Vagina (tissue), 2 donors: ENCODE measurements at regions not wholly inside any gene's neighbourhood (a gene's known extent, or its start where the extent isn't known, plus 50 kb on each side); places are given as distances from the start of the nearest gene placed in this dataset.

Experiments
- POLR2A ChIP-seq, 2 donors: fragments of 450-650 bp; IDR thresholded peaks; one replicate each; pipeline ENCODE4 v1.6.1; 2017; ENCODE audit warnings: antibody characterized with exemption in 2 of 2, mild to moderate bottlenecking in 2 of 2, moderate library complexity in 2 of 2
- TF ChIP-seq, protein P1 (sequence below), 3 experiments: fragments of 450-650 bp in 2 of 3; fragments of 200-600 bp in 1 of 3; sonication (generic) in 1 of 3; IDR thresholded peaks; one replicate each; pipeline ENCODE4 v1.5.1; 2017 to 2019; ENCODE audit warnings: antibody characterized with exemption in 3 of 3, mild to moderate bottlenecking in 2 of 3, moderate library complexity in 2 of 3

DNA sequence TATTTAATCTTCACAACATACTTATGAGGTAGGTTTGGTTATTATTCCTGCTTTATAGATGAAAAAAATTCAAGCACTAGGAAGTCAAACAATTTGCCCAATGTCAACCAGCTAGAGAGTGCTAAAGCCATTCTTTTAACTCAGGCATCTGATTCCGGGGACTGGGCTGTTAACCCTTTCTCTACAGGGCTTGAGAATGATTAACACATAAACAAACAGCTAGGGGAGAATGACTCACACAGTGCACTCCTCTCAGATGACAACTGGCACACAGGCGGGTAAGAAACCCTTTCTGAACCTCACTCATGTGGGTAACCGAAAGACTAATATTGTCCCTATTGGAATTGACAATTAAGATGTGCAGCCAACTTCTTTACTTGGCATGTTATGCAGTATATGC is 86.3 kb upstream of the FSHR start:
- TF ChIP-seq, protein P1, sequence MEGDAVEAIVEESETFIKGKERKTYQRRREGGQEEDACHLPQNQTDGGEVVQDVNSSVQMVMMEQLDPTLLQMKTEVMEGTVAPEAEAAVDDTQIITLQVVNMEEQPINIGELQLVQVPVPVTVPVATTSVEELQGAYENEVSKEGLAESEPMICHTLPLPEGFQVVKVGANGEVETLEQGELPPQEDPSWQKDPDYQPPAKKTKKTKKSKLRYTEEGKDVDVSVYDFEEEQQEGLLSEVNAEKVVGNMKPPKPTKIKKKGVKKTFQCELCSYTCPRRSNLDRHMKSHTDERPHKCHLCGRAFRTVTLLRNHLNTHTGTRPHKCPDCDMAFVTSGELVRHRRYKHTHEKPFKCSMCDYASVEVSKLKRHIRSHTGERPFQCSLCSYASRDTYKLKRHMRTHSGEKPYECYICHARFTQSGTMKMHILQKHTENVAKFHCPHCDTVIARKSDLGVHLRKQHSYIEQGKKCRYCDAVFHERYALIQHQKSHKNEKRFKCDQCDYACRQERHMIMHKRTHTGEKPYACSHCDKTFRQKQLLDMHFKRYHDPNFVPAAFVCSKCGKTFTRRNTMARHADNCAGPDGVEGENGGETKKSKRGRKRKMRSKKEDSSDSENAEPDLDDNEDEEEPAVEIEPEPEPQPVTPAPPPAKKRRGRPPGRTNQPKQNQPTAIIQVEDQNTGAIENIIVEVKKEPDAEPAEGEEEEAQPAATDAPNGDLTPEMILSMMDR (IDR thresholded peaks at IDR 0.05), result no peak
- no peak for TF ChIP-seq POLR2A (IDR thresholded peaks at IDR 0.05)
